Osteoblast (primary cell): ENCODE measurements at regions not wholly inside any gene's neighbourhood (a gene's known extent, or its start where the extent isn't known, plus 50 kb on each side); places are given as distances from the start of the nearest gene placed in this dataset.

ENCODE experiments used
- DNase-seq: peaks from one replicate; pipeline ENCODE4 v3.0.0; 2011; ENCODE audit warnings: low spot score, mixed read lengths; ENCODE audit not compliant: insufficient read length; ENCODE audit errors: missing footprints
- H2AFZ ChIP-seq: 2 replicates; pipeline ENCODE4 v1.6.0; 2011; ENCODE audit warnings: mild to moderate bottlenecking, low read length
- H3K27ac ChIP-seq: 2 replicates; pipeline ENCODE4 v1.5.1; 2011; ENCODE audit warnings: mild to moderate bottlenecking, low read depth, low read length, moderate library complexity
- H3K27me3 ChIP-seq: 2 replicates; pipeline ENCODE4 v1.6.0; 2012; ENCODE audit warnings: mild to moderate bottlenecking, control low read depth, inconsistent platforms, low read length, moderate library complexity; ENCODE audit not compliant: insufficient read depth
- H3K36me3 ChIP-seq: 2 replicates; pipeline ENCODE4 v1.5.1; 2011; ENCODE audit warnings: mild to moderate bottlenecking, low read length, control low read depth, moderate library complexity; ENCODE audit not compliant: insufficient read depth
- H3K4me1 ChIP-seq: 2 replicates; pipeline ENCODE4 v1.5.1; 2011; ENCODE audit warnings: mild to moderate bottlenecking, low read length, control low read depth, moderate library complexity; ENCODE audit not compliant: insufficient read depth
- H3K4me2 ChIP-seq: 2 replicates; pipeline ENCODE4 v1.6.0; 2011; ENCODE audit warnings: mild to moderate bottlenecking, low read length; ENCODE audit not compliant: insufficient read depth
- H3K4me3 ChIP-seq: fragments of 200-600 bp; sonication (generic); 3 replicates; pipeline ENCODE4 v1.5.1; 2012; ENCODE audit warnings: mild to moderate bottlenecking, low read length, inconsistent platforms; ENCODE audit not compliant: insufficient read depth
- H3K79me2 ChIP-seq: 2 replicates; pipeline ENCODE4 v1.6.0; 2012; ENCODE audit warnings: mild to moderate bottlenecking, low read length, control low read depth, inconsistent platforms; ENCODE audit not compliant: insufficient read depth
- H3K9me3 ChIP-seq: 2 replicates; pipeline ENCODE4 v1.5.1; 2011; ENCODE audit warnings: low read depth, low read length, control low read depth
- H4K20me1 ChIP-seq: 2 replicates; pipeline ENCODE4 v1.6.0; 2012; ENCODE audit warnings: mild to moderate bottlenecking, low read length, control low read depth; ENCODE audit not compliant: insufficient read depth
- CTCF ChIP-seq: IDR thresholded peaks from 2 replicates; pipeline ENCODE4 v1.5.1; 2011; ENCODE audit warnings: mild to moderate bottlenecking, low read depth, low read length, moderate library complexity; ENCODE audit errors: extremely low read depth

GRCh38 chr20:12161734-12162133, 244.0 kb downstream of the BTBD3 start:
- DNase-seq, result no peak
- Histone ChIP-seq H3K36me3 (no peaks in the 10 kb centered on the region), H3K79me2 (no peaks in the 10 kb centered on the region), H3K4me1 (no peaks in the 10 kb centered on the region), H3K4me3 (no peak overlapping the region), H4K20me1 (no peaks in the 10 kb centered on the region), H3K27ac (no peak overlapping the region), H3K27me3 (no peaks in the 10 kb centered on the region), H3K9me3 (no peaks in the 10 kb centered on the region), H2AFZ (no peak overlapping the region), H3K4me2 (no peak overlapping the region)
- no peak for TF ChIP-seq CTCF

DNA sequence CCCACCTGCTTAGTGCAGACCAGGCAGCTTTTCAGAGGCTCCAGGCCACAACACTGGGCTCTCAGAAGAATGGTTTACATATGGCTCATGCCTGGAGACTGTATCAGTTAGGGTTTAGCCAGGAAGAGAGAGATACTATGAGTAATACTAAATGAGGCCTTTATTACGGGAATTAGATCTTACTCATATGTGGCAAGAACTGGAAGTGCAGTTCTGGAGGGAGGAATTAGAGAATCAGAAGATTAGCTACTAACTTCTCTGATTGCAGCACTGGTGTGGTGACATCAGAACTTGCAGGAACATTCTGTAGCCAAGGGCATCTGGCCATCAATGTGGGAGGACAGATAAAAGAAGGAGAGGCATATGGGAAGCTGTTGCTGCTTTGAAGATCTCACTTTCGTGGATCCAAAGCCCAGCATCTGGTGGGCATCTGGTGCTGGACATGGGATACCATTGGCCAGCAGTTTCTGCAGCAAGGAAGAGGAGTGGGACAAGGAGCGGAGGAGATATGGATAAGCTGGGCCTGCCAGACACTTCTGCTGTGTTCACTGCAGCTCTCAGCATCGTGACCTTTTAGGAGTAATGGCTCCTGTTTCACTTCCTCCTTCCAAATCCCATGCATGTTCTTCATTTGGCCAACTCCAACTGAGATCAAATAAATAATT, 248.5 kb downstream of the BTBD3 start:
- Histone ChIP-seq H3K27ac (no peak overlapping the region), H3K4me3 (no peak overlapping the region), H3K36me3 (no peaks in the 10 kb centered on the region), H2AFZ (no peak overlapping the region), H4K20me1 (no peaks in the 10 kb centered on the region), H3K9me3 (no peaks in the 10 kb centered on the region), H3K4me2 (no peak overlapping the region), H3K4me1 (no peaks in the 10 kb centered on the region), H3K79me2 (no peaks in the 10 kb centered on the region), H3K27me3 (no peaks in the 10 kb centered on the region)
- DNase-seq, result peak; percentile 64
- TF ChIP-seq CTCF, result no peak

DNA sequence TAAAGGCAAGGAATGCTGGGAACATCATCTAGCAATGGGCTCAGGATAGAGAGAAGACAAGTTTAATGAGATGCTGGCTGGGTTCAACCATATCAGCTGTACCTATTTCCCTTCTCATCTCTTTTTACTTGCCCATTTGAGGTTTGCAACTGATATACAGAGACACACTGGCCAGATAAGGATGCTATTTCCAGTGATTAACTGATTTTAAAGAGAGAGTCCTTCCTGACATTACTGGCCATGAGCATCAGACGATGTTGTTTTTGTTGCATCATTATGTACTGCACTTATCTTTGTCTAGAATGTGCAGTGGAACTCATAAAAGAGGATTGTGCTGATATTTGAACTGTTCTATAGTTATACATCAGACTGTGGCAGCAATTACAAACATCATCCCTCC, 252.7 kb downstream of the BTBD3 start:
- H3K4me2 ChIP-seq, result no peak overlapping the region
- no peaks in the 10 kb centered on the region for H3K36me3 ChIP-seq
- H3K4me1 ChIP-seq, result peaks cover 5% of the 10 kb centered on the region
- no peaks in the 10 kb centered on the region for H3K79me2 ChIP-seq
- no peak overlapping the region for H3K27ac ChIP-seq
- no peak overlapping the region for H3K4me3 ChIP-seq
- H4K20me1 ChIP-seq, result no peaks in the 10 kb centered on the region
- H2AFZ ChIP-seq, result no peak overlapping the region
- no peaks in the 10 kb centered on the region for H3K27me3 ChIP-seq
- H3K9me3 ChIP-seq, result no peaks in the 10 kb centered on the region
- TF ChIP-seq CTCF, result no peak
- no peak for DNase-seq

DNA sequence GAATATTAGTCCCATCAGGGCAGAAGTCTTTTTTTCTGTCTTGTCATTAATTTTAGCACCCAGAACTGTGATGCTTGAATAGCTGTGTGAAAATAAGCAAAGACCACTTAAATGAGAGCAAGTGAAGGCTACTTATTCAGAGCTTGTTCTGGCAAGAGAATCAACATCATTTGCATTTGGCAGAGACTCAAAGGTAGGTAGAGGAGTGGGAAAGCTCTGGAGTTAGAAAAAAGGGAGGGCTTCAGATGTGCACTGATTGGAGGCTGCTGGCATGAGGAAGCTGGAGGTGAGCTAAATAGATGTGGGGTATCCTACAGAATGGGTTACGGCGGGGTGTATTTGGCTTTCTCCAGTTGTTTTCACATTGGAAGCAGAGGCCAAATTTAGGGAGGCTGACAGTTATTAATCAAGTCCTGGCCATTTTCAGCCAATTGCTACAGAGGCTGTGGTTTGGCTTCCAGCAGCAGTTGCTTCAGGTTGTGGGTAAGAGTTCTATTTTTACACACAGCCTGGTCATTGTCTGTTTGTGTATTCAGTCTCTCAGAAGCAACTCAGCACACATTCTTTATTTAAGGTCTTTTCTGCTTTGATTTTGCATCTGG, 254.3 kb downstream of the BTBD3 start:
- Histone ChIP-seq H3K27ac (no peak overlapping the region), H4K20me1 (no peaks in the 10 kb centered on the region), H3K9me3 (no peaks in the 10 kb centered on the region), H2AFZ (no peak overlapping the region), H3K4me1 (peaks cover 5% of the 10 kb centered on the region), H3K4me3 (no peak overlapping the region), H3K36me3 (no peaks in the 10 kb centered on the region), H3K79me2 (no peaks in the 10 kb centered on the region), H3K4me2 (peak overlapping the region; percentile 46), H3K27me3 (no peaks in the 10 kb centered on the region)
- TF ChIP-seq CTCF, result no peak
- DNase-seq, result no peak
